ENCODE measurements at regions not wholly inside any gene's neighbourhood (a gene's known extent, or its start where the extent isn't known, plus 50 kb on each side); places are given as distances from the start of the nearest gene placed in this dataset.

DNA sequence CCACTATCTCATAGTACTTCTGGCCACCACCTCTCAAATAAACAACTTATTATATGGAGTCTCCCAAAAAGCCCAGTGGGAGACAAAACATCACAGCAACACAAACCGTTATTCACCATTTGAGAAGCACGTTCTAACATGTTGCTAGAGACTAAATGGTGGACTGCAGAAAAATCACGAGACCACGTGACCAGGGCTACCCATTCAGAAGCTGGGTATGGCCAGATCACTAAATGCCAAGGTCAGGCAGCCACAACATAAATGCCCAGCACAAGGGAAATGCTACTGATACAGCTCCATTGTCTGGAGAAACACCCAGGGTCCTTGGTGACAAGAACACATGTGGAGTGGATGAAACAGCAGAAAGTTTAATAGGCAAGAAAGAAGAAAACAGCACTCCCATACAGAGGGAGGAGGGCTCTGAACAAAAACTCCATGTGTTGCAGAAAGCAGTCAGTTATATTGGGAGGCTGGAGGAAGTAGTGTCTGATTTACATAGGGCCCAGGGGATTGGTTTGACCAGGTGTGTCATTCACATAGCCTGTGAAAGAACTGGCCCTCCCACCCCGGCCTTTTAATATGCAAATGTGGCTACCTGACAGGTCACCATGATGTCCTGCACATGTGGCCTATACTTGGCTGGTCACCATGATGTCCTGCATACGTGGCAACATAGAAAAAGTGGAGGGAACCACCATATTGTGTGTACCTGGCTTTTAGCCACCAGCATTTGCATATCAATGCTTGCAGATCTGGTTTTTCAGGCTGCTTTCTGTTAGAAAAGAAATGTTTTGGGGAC lies 97.2 kb downstream of the TRIM36 start:
- DNase-seq (ENCODE audit: low read depth), result no peak

DNA sequence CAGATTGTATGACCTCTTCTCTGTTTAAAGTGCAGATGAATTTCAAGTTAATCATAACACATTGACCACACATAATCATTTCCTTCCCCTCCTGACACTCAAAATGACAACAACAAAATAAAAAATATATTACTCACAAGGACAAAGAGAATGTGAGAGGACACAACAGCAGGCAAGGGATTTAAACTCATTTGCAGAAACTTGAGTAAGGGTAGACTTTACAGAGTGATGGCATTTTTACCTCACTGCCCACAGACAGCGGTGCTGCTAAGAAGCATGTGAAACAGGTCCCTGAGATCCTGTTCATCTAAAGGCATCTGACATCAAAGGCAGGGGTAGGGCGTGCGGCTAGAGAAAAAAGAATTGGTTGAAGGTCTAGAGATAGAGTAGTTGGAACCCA lies 99.0 kb downstream of the TRIM36 start:
- no peak for DNase-seq (ENCODE audit: low read depth)

DNA sequence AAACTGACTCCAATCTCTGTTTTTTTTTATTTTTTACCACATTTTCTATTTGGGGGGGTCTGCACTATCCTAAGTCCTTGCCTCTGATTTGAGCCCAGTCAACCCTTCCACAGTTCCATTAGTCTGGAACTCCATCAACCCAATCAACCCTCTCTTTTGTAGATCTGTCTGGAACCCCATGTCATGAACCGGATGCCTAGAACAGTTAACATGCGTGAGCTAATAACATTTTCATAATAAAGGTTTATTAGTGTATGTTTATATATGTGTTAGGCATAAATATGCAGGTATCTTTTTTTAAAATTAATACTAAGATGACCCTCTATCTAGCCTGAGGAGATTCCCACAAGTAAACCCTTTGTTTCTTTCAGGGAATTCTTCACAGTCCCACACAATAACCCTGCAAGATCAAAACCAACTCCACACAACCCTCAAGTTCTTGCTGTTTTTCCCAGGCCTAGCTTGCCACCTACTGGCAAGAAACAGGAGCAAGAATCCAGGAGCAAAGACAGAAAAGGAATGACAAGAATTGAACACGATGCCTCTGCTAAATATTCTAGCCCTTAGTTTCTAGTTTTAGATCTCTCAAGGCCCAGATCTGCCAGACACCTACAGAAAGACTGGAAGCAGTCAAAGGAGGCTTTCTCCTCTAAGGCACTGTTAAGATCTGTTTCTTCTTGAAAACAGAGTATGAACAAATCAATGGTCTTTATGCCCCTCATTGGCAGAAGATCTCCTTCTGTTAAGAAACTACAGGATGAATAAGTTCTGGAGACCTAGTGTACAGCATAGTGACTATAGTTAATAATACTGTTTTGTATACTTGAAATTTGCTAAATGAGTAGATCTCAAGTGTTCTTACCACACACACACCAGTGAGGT lies 100.4 kb downstream of the TRIM36 start:
- peak; percentile 56 for DNase-seq (ENCODE audit: low read depth)

DNA sequence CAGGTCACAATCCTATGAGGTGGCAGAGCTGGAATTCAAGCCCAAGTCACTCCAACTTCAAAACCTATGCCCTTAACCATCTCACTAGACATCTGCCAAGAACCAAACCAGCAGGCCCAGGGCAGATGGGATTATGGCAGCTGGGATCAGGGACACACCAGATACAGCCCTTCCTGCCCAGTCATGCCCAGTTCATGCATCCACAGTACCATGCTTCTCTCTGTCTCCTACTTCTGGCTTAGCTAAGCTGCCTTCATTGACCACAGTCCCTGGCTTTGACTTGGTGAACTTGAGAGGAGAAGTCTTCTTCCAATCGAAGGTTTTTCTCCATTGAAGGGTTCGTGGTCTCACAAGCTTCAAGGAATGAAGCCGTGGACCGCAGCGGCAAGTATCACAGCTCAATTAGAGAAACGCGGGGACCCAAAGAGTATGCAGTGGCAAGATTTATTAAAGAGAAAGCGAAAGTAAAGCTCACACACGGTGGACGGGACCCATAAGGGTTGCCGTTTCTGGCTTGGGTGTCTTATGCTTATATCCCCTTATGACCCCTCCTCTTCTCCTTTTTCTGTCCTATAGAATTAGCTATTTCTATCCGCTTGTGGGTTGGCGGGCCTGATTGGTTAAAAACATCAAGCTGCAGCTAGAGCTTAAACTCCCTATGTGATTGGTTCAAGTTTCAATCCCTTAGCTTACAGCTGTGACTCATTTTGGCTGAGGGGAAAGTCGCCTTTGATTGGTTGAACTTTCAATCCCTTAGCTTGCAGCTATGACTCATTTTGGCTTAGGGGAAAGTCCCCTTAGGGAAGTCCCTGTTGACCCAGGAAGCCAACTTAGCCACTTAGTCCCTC lies 101.2 kb downstream of the TRIM36 start:
- peak; percentile 87 for DNase-seq (ENCODE audit: low read depth)

DNA sequence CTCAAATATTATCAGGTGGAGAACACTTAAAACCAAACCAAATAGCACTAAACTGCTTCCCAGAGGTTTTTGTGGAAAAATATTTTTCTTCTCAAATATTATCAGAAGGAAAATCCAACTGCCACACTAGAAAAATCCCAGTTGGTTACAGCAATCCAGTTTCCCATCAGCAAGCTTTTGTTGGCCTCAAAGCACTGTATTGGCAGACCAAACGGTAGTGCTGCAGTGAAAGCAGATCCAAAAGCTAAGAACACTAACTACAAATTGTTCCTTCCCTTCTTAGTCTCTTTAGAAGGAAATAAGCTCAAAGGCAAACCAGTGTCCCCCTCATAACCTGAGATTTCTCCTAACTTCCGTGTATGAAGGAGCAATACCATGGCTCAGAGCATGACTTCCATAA lies 105.3 kb downstream of the TRIM36 start:
- no peak for DNase-seq (ENCODE audit: low read depth)

DNA sequence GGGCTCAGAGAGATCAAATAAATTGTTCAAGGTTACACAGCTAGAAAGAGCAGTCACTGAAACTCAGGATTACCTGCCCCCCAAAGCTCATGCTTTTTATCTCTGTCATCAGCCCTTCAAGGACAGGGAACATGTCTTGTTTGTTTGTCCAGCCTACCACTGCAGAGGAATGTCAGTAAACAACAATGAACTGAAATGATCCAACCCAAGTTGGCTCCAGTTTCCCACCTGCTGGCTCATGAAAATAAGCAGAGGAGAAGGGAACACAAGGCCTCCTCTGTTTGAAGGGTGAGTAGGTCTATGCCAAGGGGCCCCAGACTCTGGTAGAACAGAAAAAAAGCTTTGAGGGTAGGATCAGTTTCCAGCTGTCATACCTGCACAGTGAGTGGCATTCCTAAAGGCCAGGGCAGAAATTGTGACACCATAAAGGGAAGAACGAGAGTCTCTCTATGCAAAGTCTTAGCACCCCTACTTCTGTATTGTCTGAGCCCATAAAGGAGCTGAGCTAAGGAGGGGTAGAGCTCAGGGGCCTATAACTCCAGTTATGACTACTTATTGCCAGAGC lies 115.2 kb downstream of the TRIM36 start:
- no peak for DNase-seq (ENCODE audit: low read depth)

DNA sequence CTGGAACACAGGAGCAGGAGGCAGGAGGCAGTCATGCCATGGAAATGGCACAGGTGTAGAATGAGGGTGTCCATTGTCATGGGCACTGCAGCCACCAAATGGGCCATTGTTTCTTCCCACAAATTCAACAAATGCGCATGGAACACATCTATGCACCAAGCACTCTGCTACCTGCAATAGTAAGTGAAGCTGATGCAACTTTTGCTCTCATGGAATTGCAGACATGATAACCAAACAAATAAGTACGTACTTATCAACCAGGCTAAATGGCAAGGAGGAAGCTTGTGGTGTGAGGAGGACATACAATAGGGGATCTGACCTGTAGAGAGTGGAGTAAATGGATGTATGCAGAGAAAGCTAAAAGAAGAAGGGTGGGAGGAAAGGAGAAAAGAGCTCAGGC lies 116.8 kb downstream of the TRIM36 start:
- DNase-seq (ENCODE audit: low read depth), result no peak

DNA sequence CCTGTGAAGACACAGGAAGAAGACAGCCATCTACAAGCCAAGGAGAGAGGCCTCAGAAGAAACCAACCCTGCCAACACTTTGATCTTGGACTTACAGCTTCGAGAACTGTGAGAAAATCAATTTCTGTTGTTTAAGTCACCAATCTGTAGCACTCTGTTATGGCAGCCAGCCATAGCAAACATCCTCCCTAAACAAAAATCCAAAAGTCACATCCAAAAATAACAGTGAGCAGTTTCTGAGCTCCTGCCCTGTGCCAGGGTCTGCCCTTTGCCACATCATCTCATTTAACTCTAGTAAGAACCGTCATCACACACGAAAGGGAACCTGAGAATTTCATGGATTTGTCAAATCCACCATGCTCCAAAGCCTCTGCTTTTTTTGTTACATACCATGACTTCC lies 118.8 kb downstream of the TRIM36 start:
- DNase-seq (ENCODE audit: low read depth), result no peak

DNA sequence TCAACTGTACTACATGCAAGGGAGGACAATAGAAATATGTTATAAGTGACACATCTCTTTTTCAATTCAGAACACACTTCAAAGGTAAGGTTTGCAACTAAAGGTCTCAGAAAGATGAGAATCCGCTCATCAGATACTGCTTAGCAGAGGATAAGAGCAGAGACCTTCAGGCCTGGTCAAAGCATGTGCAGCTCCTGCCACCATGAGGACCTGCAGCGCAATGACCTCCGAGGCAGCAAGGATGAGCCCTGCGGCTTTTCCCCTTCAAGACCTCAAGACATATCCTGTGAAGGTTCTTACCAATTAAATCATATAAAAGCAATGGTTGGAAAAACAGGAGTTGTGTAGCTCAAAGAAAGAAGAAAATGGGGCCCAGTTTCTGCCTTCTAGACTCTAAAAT lies 135.8 kb downstream of the TRIM36 start:
- peak; percentile 54 for DNase-seq (ENCODE audit: low read depth)

DNA sequence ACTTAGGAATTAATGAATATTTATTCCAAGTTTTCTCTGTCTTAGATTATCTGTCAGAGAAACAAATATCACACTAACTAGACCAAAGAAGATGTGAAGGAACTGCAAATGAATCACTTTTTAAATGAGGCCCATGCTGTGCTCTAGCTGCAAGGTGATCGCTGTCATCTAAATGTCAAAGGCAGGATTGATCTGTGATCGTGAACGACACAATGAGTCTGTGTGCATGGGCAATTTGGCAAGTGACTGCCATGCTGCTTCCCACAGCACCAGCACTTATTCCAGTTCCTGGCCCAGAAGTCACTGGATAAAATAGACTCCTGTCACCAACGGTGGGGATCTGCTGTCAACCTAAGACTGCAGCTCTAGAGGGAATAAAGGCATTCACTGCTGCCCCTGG lies 141.2 kb downstream of the TRIM36 start:
- DNase-seq (ENCODE audit: low read depth), result no peak

DNA sequence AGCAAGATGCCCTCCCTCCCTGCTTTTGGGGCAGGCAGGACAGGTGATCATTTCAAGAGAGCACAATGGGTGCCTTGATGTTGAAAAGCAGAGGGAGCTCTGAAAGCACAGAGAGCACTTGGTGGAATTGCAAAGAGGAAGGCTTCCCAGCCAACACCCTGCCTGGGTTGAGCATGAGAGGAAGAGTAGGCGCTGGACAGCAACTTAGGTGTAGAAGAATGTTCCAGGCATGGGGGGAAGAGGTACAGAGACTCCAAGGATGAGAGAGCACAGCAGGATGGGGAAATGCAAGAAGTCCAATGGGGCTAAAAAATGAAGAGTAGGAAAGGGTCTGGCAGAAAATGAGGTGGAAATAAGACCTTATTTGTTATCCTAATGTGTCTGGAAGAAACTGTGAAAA lies 144.8 kb downstream of the TRIM36 start:
- DNase-seq (ENCODE audit: low read depth), result no peak

DNA sequence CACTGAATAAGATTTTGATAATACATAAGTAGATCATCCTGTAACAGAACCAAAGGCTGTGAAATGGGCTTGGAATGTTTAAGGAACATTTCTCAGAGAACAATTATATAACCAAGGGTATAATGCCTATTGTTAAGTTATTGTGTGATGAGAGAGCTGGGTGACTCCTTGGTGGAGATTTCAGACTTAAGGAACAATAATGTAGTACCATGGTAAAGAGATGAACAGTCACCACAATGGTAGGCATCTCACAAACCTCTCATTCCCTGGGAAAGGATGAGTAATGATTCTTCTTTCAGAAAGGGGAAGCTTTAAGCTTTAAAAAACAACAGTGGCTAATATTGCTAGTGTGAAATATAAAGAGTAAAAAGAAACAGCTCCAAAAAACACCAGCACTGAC lies 147.4 kb downstream of the TRIM36 start:
- peak; percentile 42 for DNase-seq (ENCODE audit: low read depth)

DNA sequence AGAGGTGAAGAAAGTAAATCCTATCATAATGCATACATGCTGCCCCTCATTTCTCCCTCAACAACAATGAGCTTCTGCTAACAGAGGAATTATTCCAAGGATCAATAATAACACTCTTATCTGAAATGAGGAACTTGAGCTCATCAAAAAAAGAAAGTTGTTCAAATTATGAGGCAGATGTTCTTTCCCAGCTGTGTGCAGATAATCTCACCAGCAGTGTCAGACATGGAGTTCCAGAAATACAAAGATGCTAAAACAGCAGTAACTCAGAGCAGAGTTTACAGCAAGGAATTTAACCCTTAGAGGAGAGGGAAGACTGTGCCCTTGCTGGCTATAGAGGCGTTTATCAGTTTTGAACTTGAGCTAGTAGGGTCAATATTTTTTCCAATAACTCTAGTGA lies 153.1 kb downstream of the TRIM36 start:
- DNase-seq (ENCODE audit: low read depth), result no peak

DNA sequence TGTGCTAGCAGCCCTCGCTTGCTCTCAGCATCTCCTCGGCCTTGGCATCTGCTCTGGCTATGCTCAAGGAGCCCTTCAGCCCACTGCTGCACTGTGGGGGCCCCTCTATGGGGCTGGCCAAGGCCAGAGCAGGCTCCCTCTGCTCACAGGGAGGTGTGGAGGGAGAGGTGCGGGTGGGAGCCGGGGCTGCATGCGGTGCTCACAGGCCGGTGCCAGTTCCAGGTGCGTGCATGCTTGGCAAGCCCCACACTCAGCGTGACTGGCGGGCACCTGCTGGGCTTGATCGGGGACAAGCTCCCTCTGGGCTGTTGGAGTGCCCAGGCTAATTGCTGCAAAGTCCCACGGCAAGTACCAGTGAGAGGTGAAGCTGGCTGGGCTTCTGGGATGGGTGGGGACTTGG lies 170.5 kb downstream of the TRIM36 start:
- DNase-seq (ENCODE audit: low read depth), result no peak

DNA sequence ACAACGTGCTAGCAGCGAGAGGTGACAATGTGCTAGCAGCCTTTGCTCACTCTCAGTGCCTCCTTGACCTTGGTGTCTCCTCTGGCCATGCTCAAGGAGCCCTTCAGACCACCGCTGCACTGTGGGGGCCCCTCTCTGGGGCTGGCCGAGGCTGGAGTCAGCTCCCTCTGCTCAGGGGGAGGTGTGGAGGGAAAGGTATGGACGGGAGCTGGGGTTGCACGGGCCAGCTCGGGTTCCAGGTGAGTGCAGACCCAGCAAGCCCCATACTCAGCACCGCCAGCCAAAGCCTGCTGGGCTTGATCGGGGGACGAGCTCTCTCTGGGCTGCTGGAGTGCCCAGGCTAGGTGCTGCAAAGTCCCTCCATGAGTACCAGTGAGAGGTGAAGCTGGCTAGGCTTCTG lies 180.2 kb downstream of the TRIM36 start:
- DNase-seq (ENCODE audit: low read depth), result no peak

DNA sequence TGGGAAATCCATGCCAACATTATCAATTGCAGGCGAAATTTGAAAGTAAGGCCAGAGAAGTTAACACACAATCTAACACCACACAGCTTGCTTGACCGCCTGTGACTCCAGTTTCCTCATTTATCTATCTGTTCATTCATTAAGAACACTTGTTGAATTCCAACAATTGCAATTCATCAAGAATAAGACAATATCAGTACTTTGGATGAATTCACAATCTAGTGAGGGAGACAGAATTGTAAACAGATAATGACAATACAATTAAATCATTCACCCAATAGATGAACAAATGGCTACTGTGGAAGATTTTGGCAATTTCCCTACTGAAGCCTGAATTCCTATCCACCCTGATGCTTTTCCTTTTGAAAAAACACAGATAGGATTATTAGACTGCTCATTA lies 181.6 kb downstream of the TRIM36 start:
- no peak for DNase-seq (ENCODE audit: low read depth)

DNA sequence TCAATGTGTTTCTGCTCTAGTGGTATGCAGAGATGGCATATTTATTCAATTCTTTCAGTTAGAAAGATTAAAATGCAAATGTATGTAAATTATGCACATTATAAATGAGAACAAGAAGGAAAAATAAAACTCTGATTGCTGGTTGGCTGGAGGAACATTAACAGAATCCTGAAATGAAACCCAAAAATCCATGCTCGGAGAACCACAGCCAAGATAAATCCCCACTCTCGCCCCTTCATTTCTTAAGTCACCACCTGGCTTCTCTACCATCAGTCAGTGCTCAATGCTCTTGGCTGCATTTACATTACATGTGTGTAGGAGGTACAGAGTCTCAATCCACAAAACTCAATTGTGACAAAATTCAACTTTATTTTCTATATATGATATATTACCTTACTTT lies 184.9 kb downstream of the TRIM36 start:
- DNase-seq (ENCODE audit: low read depth), result no peak

DNA sequence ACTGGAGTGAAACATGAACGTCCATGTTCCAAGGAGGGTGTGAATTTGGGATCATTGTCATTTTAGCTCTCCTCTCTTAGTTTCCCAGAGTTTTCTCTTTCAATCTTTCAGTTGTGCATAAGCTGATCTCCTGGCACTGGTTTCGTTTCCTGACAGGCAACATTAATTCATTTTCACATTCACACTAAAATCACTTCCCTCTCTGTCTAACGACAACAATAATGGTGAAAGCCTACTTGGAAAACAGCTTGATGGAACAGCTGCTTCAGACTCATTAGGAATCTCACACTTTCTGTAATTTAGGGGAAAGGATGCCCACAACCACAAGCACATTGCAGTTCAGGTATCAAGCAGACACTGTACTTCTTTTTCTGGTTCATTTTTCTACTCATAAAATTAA lies 188.6 kb downstream of the TRIM36 start:
- DNase-seq (ENCODE audit: low read depth), result no peak

DNA sequence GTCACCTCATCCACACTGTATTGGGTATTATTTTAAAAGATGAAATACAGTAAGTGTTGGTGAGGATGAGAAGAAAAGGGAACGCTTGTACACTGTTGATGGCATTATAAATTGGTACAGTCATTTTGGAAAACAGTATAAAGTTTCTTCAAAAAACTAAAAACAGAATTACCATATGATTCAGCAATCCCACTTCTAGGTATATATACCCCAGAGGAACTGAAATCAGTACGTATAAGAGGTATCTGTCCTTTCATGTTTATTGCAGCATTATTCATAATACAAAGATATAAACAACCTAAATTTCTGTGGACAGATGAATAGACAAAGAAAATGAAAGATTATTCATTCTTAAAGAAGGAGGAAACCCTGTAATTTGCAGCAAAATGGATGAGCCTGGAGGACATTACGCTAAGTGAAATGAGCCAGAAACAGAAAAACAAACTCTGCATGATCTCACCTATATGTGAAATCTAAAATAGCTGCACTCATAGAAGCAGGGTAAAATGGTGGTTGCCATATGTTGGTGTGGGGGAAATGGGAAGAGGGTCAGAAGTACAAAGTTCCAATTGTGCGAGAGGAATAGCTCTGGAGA lies 191.6 kb downstream of the TRIM36 start:
- no peak for DNase-seq (ENCODE audit: low read depth)

DNA sequence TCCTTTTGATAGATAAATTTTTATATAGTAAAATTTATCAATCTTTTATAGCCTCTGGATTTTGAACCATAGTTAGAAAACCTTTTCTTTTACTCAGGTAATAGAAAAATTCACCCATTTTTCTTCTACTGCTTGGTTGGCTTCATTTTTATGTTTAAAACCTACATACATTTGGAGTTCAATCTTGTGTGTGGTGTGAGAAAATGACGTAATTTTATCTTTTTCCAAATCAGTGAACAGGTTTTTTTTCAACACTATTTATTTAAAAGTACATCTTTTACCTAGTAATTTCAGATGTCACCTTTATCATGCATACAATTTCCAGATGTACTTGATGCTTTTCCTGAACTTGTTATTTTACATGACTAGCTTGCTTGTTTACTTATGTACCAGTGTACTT lies 200.2 kb downstream of the TRIM36 start:
- DNase-seq (ENCODE audit: low read depth), result no peak

DNA sequence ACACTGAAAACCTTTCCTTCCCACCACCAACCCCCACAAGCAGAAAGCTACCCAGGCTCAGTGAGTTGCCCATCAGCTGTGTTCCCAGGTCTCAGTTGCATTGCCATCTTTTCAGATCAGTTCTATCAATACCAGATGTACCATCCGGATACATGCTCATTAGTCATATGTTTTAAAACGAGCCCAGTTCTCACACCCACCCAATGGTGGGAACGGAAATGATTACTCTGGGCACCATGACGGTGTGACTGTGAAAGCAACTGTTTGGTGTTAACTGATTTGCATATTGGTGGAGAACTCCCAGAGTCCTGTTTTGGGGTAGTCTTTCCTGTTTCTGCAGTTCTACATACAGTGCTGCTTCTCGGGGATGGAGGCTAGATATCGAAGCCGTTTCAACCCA lies 212.3 kb downstream of the TRIM36 start:
- peak; percentile 50 for DNase-seq (ENCODE audit: low read depth)
